Suprapubic skin (tissue), 4 donors: ENCODE measurements at regions not wholly inside any gene's neighbourhood (a gene's known extent, or its start where the extent isn't known, plus 50 kb on each side); places are given as distances from the start of the nearest gene placed in this dataset.

Source experiments
- POLR2A ChIP-seq, 2 donors: fragments of 450-650 bp; IDR thresholded peaks; one replicate each; pipeline ENCODE4 v1.6.1; 2017; ENCODE audit warnings: antibody characterized with exemption in 2 of 2, mild to moderate bottlenecking in 2 of 2, moderate library complexity in 2 of 2
- POLR2AphosphoS5 ChIP-seq, 3 donors: sonication (generic); formaldehyde crosslinking; IDR thresholded peaks; one replicate each; pipeline ENCODE4 v1.6.1; 2017; ENCODE audit warnings: antibody characterized with exemption in 3 of 3
- TF ChIP-seq, protein P1 (sequence below), 2 donors: fragments of 200-600 bp in 1 of 2; fragments of 450-650 bp in 1 of 2; sonication (generic) in 1 of 2; IDR thresholded peaks; one replicate each; pipeline ENCODE4 v1.5.1; 2016 to 2019; ENCODE audit warnings: antibody characterized with exemption in 2 of 2, mild to moderate bottlenecking in 1 of 2, moderate library complexity in 1 of 2

DNA sequence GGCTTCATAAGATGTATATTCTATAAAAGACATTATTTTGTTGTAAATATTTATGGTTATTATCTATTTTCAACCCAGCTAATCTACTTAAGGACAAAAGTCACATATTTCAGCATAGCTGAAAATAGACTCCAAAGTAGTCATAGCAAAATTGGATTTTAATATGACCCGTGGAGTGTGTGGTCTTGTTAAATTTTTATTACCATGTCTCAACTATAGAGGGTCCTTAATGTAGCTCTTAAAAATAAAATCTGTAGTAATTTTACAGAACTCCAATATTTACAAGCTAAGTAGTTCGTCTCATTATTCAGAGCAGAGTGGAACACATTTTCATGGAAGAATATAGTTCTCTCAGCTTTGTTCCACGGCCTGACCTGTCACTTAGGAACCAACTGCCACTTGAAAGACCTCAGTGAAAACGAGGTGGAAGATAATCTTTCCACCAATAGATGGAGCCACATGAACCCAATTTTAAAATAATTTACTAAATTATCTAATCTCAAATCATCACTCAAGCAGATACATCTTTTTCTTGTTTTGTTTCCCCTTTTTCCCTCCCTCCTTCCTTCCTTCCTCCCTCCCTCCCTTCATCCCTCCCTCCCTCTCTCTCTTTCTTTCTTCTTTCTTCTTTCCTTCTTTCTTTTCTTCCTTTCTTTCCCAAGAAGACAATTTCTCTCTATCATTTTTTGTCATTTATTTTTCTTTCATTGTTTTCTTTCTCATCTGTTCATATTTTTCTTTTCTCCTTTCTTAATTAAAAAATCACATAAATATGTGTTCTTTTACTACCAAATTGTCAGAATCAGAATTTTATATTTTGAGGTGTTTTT, 97.2 kb downstream of the CLDN1 start:
- TF ChIP-seq, protein P1, sequence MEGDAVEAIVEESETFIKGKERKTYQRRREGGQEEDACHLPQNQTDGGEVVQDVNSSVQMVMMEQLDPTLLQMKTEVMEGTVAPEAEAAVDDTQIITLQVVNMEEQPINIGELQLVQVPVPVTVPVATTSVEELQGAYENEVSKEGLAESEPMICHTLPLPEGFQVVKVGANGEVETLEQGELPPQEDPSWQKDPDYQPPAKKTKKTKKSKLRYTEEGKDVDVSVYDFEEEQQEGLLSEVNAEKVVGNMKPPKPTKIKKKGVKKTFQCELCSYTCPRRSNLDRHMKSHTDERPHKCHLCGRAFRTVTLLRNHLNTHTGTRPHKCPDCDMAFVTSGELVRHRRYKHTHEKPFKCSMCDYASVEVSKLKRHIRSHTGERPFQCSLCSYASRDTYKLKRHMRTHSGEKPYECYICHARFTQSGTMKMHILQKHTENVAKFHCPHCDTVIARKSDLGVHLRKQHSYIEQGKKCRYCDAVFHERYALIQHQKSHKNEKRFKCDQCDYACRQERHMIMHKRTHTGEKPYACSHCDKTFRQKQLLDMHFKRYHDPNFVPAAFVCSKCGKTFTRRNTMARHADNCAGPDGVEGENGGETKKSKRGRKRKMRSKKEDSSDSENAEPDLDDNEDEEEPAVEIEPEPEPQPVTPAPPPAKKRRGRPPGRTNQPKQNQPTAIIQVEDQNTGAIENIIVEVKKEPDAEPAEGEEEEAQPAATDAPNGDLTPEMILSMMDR (IDR thresholded peaks at IDR 0.05) = peak; percentile 24 to 28
- TF ChIP-seq POLR2AphosphoS5 (IDR thresholded peaks at IDR 0.05) (no peak), POLR2A (IDR thresholded peaks at IDR 0.05) (no peak)
